NCI-H146 treated with DMSO at 0.1 percent for 48 hours (cell line): ENCODE measurements at regions not wholly inside any gene's neighbourhood (a gene's known extent, or its start where the extent isn't known, plus 50 kb on each side); places are given as distances from the start of the nearest gene placed in this dataset.

Experiments used
- DNase-seq: peaks from one replicate; lab custom pipeline; 2025; ENCODE audit not compliant: unreplicated experiment; lab: John Stamatoyannopoulos, UW

DNA sequence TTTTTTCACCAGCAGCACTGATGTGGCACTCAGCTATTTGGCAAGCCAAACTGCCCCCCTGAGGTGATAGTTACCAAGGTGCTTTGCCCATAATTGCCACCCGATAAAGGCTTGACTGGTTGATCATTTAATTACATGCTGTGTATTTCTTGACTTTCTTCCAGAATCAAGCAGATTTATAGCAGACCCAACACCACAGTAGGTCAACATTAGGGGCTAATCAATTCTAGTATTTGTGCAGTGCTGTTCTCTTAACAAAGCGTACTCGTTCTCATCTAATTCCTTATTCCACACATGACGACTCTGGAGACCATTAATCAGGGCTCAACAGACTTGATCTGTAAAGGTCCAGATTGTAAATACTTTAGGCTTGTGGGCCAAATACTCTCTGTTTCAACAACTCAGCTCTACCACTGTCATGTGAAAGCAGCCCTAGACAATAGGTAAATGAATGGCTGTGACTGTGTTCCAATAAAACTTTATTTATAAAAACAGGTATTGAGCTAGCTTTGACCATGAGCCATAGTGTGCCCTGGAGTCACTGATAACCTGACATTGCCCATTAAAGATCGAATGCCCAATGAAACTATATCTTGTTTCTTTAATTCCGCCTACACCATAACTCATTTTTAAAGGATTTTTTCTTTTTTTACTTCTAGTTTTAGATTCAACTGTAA lies 119.1 kb upstream of the TMC3 start:
- peak; percentile 26 for DNase-seq

DNA sequence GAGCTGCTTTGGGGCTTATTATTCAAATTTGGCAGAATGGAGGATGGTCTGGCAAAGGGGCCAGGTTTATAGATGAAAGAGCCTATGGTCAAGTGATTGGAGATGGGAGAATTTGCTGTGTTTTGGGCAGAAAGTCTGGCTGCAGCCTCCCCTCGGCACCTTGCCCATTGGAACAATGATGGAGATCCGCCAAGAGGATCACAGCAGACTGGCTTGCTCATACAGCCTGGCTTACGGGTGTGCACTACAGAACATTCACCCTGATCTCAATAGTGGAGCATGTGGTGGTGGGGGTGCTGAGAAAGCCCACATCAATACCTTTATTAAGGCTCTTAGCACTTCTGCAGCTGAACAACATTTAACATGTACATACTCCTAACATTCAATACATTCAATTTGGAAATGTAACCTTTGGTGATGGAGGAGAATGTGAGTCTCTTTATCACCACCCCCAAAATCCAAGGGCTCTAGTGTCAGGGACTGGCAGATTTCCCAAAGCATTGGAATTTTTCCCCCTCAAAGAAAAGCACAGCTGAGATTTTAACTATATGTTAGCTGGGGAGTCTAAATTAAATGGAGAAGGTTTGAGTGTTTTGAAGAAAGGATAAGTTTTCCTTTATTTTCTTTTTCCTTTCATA lies 118.4 kb upstream of the TMC3 start:
- no peak for DNase-seq

DNA sequence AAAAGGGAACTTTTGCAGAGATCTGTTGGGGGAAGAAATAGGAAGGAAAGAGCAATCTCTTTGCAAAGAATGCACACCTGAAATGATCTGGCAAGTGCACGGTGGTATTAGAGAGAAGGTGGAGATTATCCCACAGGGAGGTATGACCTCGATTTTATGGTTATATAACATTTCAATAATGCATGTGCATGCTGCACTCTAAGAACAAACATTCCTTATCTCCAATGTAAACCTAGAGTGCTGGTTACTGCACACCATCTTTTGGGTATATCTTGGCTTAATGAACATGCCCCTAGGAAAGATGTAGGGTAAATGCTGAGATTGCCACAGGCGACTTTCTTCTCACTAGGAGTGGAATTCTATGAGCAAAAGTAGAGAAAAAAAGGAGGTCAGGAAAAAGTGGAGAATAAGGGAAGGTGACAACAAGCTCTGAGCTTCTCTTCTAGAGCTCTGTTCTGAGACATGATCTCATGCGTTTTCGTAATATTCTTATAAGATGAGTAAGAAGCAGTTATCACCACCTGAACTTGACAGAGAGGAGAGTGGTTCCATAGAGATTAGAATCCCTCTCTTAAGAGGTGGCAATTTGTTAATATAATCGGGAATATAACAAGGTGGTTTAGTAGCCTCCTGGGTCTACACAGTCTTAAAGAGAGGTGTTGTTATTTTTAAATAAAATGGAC lies 117.5 kb upstream of the TMC3 start:
- DNase-seq: peak; percentile 41

DNA sequence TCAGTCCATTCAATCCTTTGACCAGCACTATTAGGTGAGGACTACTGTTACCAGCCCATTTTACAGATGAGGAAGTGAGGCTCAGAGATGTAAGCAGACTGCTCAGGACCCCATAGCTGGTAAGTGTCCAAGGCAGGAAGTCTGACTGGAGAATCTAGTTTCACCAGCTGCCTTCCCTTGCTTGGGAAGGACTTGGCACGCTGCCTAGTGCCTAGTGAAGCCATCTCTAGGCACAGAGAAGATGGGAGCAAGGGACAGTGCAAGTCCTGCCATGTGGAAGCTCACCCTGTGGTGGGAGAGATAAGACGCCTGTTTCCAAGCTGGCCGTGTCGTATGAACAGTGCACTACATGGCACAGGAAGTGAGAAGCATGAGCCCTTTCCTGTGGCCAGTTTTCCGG lies 111.8 kb upstream of the TMC3 start:
- DNase-seq: no peak

DNA sequence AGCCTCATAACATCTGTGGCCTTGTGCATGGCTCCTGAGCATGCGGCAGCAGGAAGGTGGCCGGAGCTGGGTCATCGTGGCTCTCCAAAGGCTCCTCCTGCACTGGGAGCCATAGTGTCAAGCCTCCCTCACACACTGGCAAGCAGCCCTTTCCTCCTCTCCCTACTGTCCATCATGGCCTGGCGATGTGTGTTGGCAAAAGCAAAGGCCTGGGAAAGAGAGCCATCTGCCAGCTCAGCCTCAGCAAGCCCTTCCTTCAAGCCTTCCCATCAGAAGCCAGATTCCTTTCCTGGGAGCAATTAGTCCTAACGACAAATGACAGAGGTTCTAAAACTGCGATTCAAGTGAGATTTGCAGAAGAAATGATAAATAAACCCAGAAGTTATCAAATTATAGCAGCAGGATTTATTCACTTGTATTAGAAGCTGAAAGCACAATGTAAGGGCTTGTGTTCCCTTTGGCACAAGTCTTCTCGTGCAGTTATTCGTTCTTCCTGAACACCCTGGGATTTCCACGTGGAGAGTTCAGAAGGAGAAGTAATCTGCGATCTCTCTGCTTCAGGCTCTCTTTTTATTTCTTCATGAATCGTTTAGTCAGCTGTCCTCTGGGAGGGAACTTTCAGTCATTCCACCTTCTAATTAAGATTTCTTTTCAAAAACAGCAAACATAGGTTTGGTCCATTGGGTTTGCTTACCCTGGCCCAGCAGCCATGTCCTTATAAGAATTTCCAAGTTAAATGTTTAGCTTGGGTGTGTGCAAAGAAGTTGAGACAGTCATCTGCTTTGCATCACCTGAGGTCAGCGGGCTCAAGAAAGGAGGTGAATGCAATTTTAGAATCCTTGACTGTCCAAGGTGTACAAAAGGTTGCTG lies 110.3 kb upstream of the TMC3 start:
- no peak for DNase-seq

DNA sequence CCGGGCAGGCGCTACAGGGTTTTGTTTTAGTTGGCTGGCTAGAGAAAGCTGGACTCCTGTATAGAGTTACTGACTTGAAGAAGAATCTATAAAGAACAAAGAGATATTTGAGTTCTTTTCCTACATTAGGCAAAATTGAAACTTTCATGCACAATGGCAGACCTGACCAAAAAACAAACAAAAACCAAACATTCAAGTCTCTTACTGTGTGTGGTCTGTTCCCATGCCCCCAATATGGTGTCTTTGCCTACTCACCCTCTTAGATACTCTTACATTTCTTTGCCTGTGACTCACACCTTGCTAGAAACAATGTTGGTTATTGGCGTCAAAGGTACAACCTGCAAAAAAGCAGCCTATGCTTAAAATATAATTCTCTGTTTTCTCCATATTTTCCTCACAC lies 109.5 kb upstream of the TMC3 start:
- no peak for DNase-seq

DNA sequence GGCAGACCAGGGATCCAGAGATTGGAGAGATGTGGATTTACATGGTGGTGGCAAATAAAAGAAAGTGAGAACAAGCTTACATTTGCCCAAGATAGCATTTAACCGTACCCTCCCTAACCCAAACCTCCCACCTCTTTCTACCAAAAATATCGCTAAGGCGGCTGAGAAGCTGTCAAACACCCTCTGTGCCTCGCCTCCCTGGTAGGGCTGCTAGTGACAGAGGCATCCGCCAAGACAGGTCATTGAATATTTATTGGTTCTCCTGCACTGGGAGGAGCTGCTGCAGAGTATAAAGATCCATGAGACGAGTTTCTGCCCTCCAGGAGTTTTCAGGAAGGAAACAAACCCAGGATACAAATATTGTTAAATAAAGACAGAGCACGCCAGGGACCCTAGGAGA lies 107.3 kb upstream of the TMC3 start:
- no peak for DNase-seq

DNA sequence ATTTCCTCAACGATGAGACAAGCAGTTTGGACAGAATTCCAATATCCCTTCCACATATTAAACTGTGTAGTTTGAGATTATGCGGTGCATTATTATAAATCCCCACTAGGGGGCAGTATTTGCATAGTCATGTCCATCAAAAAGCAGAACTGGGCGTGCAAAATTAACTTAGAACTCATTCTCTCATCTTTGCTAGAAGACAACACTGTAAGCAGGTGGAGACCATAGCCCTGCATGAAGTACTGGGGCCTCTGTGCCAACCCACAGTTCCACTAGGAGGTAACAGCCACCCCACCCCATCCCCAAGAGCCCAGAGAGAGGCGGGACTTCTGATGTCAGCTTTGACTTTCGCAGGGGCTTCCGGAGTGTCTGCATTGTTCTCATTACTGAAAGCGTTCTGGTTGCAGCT lies 106.6 kb upstream of the TMC3 start:
- peak; percentile 9 for DNase-seq

DNA sequence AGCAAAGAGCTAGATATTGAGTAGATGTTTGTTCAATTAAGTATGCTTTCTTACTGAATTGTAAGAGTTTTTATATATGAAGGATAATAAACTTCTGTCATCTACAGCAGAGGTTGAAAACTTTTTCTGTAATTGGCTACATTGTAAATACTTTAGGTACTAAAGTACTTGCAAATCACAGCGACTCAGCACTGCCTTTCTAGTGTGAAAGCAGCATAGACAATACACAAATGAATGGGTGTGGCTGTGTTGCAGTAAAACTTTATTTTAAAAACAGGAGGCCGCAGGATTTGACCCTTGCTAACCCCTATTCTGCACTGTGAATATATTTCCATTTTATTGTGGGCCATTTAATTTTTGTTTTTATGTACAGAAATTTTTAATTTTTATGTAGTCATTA lies 104.3 kb upstream of the TMC3 start:
- no peak for DNase-seq

DNA sequence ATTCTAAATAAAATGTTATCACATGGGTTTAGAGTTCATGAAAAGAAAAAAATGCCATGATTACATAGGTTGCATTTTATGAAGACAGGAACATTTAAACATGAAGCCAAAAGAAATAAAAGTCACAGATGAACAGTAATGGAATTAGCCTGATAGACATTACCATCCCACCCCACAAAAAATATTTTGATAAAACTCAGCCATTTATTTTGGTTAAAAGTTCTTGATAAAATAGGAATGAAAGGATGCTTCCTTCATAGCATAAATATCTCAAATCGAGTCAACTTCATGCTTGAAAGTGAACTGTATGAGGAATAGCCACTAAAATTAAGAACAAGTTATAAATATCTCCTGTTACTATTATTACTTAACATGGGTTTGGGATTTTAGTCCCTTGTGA lies 101.9 kb upstream of the TMC3 start:
- DNase-seq: no peak

DNA sequence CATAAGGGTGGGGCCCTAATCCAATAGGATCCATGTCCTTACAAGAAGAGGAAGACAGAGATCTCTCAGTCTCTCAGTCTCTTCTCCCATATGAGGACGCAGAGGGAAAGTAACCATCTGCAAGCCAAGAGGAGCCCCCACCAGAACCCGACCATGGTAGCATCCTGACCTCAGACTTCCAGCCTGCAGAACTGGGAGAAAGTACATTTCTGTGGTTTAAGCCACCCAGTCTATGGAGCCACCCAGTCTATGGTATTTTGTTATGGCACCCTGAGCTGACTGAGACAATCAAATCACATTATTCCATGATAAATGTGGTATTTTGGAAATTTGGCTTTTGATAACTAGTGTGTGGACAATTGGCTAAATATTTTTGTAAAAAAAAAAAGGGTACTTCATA lies 101.5 kb upstream of the TMC3 start:
- DNase-seq: no peak

DNA sequence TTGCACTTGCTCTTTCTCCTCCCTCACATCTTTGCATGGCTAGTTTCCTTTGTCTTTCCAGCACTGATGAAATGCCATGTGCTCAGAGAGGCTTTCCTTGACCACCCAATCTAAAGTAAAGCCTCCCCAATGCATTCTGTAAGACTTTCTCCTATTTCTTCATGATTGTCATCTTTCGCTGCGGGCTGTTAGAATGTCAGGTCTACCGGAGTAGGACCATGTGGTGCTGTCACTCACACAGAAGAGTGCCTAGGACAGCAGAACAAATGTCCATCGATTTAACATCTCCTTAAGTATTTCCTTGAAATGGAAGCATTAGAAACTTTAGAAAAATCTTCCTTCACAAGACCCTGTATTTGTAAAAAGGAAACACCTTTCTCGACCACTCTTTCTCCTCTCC lies 99.9 kb upstream of the TMC3 start:
- DNase-seq: no peak

DNA sequence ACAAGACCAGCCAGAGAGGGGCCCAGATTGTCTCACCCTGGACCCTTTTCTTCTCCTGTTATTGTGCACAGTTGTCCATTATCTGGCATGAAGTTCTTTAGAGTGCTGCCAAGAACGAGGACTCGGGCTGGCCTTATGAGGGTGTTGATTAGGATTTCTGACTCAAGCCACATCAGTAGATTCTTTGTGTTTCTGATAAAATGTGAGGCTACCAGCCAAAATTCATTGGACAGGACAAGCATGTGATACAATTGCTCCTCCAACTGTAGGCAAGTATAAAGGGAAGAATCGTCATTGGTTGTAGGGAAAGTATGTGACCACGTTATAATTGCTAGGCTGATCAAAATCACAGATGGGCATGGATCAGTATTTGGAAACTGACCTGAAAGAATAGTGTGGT lies 99.2 kb upstream of the TMC3 start:
- no peak for DNase-seq

DNA sequence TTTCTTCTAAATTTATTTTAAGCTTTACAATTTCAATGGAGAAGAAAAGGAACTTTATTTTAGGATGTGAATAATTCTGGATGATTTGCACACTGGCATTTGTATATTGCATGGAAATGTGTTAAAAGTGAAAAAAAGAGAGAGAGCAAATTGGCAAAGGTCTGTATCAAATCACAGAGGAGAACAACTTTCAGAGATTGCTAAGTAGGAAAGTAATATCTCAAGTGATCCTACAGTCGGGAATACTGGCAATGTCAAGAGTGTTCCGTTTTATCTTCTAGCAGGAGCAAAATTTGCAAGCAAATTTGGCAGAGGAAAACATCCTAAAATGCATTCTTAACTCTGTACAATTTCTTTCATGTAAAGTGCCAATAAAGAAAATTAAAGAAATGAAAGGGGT lies 97.1 kb upstream of the TMC3 start:
- DNase-seq: no peak

DNA sequence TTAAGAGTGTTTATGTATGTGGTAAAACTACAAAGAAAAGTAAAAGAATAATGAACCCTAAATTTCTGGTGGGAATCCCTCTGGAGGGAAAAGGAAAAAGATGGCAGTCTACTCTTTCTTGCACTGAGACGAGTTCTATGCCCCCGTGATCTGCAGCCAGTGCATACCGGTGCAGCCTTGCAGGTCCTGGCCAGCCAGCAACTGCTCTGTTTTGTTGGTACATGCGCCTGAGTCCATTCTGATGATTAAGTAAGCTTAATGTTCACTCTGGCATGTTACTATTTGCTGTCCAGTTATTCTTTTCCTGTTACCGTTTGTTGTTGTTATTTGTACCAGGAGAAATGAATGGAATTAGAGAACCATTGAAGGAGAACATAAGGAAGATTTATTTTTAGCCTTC lies 95.1 kb upstream of the TMC3 start:
- DNase-seq: no peak

DNA sequence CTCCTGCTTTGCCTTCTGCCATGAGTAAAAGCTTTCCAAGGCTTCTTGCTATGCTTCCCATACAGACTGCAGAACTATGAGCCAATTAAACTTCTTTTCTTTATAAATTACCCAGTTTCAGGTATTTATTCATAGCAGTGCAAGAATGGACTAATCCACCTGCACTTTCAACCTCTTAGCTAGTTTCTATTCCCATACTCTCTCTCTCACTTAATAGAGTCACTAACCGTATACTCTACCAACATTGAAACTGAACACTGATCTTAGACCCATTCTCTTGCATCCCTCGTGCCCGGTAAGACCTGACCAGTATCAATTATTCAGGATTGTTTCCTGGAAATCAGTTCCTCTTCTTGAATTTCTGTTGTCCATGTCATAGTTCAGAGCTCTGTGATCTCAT lies 92.7 kb upstream of the TMC3 start:
- no peak for DNase-seq

DNA sequence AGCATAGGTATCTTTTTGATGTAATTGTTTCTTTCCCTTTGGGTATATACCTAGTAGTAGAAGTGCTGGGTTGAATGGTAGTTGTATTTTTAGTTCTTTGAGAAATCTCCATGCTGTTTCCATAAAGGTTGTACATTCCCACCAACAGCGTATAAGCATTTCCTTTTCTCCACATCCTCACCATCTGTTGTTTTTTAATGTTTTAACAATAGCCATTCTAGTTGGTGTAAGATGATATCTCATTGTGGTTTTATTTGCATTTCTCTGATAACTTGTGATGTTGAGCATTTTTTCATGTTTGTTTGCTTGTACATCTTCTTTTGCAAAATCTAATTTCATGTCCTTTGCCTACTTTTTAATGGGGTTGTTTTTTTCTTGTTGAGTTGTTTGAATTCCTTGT lies 80.0 kb upstream of the TMC3 start:
- DNase-seq: no peak

DNA sequence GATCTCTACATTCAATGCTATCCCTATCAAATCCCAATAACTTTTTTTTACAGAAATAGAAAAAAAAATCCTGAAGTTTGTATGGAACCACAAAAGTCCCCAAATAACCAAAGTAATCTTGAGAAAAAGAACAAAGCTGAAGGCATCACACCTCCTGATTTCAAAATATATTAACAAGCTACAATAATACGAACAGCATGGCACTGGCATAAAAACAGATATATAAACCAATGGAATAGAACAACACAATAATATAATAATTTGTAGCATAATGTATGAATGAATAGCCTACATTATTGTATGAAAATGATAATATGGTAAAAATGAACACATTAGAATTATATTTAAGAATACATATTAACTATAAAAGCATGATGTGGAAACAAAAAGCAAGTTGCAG lies 76.7 kb upstream of the TMC3 start:
- DNase-seq: no peak

DNA sequence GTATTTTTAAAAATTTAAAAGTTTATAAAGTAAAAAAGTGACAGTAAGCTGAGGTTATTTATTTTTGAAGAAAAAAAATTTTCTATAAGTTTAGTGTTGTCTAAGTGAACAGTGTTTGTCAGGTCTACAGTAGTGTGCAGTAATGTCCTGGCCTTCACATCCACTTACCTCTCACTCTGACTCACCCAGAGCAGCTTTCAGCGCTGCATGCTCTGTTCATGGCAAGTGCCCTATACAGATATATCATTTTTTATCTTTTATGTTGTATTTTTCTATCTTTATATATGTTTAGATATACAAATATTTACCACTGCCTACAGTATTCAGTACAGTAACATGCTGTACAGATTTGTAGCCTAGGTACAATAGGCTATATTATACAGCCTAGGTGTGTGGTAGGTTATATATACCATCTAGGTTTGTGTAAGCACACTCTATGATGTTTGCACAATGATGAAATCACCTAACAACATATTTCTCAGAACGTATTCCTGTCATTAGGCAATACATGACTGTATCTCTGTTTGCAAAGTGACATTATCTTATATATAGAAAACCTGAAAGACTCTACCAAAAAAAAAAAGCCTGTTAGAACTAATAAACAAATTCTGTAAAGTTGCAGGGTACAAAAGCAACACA lies 75.9 kb upstream of the TMC3 start:
- no peak for DNase-seq

DNA sequence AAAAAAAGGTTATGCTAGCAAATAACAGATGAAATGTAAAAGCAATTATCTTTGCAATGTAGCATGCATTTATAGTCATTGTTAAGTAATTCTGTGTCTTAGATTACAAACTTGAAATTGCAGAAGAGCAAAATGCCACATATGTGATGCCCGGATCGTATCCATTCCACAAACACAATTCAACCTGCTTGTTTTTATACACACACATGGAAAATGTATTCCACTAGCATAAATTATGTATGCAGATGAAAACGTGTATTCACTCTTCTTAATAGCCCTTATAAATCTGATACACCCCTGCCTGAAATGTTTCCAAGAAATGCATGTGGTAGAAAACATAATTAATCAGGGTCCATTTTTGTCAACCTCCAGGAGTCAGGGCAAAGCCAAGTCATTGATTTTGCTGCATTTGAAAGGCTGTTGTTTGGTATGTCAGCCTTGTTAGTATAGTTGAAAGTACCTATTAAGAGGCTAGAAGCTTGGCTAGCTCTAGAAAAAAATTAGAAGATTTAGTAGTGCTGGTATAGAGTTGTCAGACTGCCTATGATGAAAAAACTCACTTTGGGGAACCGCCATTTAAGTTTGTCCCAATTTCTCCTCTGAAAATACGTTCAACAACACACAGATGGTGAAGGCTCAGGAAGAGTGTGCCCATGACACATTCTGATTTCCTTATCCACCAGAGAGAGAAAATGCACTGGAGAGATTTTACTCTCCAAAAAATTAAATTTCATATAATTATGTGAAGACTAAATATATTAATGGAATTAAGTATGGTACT lies 69.2 kb upstream of the TMC3 start:
- DNase-seq: no peak
